Right lobe of liver (tissue), 6 donors: ENCODE measurements at regions not wholly inside any gene's neighbourhood (a gene's known extent, or its start where the extent isn't known, plus 50 kb on each side); places are given as distances from the start of the nearest gene placed in this dataset.

Source experiments
- ATAC-seq, 4 donors: fragments of 200-7000 bp; cut with Tn5 transposase; one replicate each; pipeline ENCODE4 v1.9.1; 2020; ENCODE audit warnings: mild to moderate bottlenecking in 4 of 4, moderate library complexity in 4 of 4
- DNase-seq, 3 donors: peaks; one replicate each; pipeline ENCODE4 v3.0.0-alpha.2; 2020
- H3K27ac ChIP-seq, 3 donors: fragments of 200-600 bp; one replicate each; pipeline ENCODE4 v1.8.0; 2022
- H3K27me3 ChIP-seq, 2 donors: fragments of 200-600 bp; one replicate each; pipeline ENCODE4 v1.8.0; 2022
- H3K36me3 ChIP-seq, 4 donors: fragments of 200-600 bp; sonication (generic) in 1 of 4; one replicate each; pipeline versions ENCODE4 v1.5.1 to v1.8.0; 2017 to 2022; ENCODE audit warnings: control low read depth in 1 of 4
- H3K4me1 ChIP-seq, 4 donors: fragments of 200-600 bp; sonication (generic) in 1 of 4; one replicate each; pipeline versions ENCODE4 v1.5.1 to v1.8.0; 2017 to 2022; ENCODE audit warnings: control low read depth in 1 of 4
- H3K4me3 ChIP-seq, 3 donors: fragments of 200-600 bp; one replicate each; pipeline ENCODE4 v1.8.0; 2022
- H3K9me3 ChIP-seq, 4 donors: fragments of 200-600 bp; sonication (generic) in 1 of 4; one replicate each; pipeline versions ENCODE4 v1.5.1 to v1.8.0; 2017 to 2022; ENCODE audit warnings: control low read depth in 1 of 4
- CTCF ChIP-seq, 4 donors: fragments of 200-600 bp in 3 of 4; fragments of 450-650 bp in 1 of 4; IDR thresholded peaks; one replicate each; pipeline versions ENCODE4 v1.5.1 to v1.8.0; 2016 to 2022; ENCODE audit warnings: antibody characterized with exemption in 4 of 4, mild to moderate bottlenecking in 2 of 4
- POLR2A ChIP-seq: fragments of 450-650 bp; IDR thresholded peaks from one replicate; pipeline ENCODE4 v1.6.1; 2017; ENCODE audit warnings: antibody characterized with exemption, mild to moderate bottlenecking
- WGBS: methylation state at CpG from one replicate; pipeline ENCODE4 v1.1.6; 2018; ENCODE audit warnings: low coverage, low lambda C conversion rate; ENCODE audit not compliant: insufficient coverage; ENCODE audit errors: missing lambda C conversion rate; 5-methylcytosine and 5-hydroxymethylcytosine counted together
- intact Hi-C, 2 donors: fragments of 100-400 bp; cut with DNase I; formaldehyde crosslinking; loops; one replicate each; pipeline versions ENCODE4 v1.11.2 to v1.14.1; 2022
- donor health status: DM: no; HTN: yes; CAD: no.
- donor health status: DM: no; HTN: no; CAD: no.
- donor health status: DM: no; HTN: no; CAD: no.
- donor health status: DM: no; HTN: yes; CAD: no.
- donor health status: DM: no; HTN: yes; CAD: no.

- WGBS, result 63% methylated on average over 1 of the region's 1 CpG
- Histone ChIP-seq H3K36me3 (no peaks in the 10 kb centered on the region), H3K4me3 (no peak overlapping the region), H3K9me3 (no peaks in the 10 kb centered on the region), H3K4me1 (no peaks in the 10 kb centered on the region), H3K27me3 (no peaks in the 10 kb centered on the region), H3K27ac (no peak overlapping the region)
- intact Hi-C loops, result no loop called here
- ATAC-seq (no peak), DNase-seq (no peak)
- TF ChIP-seq POLR2A (no peak), CTCF (IDR thresholded peaks at IDR 0.05) (no peak)
Observed at GRCh38 chr5:40033009-40033408, 608.2 kb upstream of the DAB2 start.

- no peak overlapping the region for H3K4me3 ChIP-seq
- H3K36me3 ChIP-seq, result no peaks in the 10 kb centered on the region
- H3K27me3 ChIP-seq, result no peaks in the 10 kb centered on the region
- TF ChIP-seq CTCF (IDR thresholded peaks at IDR 0.05) (no peak), POLR2A (no peak)
- no peaks in the 10 kb centered on the region for H3K9me3 ChIP-seq
- intact Hi-C loops, result no loop called here
- H3K4me1 ChIP-seq, result no peaks in the 10 kb centered on the region
- no peak overlapping the region for H3K27ac ChIP-seq
- DNase-seq, result no peak
- WGBS, result 37% methylated on average over 2 of the region's 2 CpGs
- ATAC-seq, result no peak
Observed at GRCh38 chr5:40030661-40031060, 605.9 kb upstream of the DAB2 start.

GRCh38 chr5:40029711-40030495 is 605.1 kb upstream of the DAB2 start:
- WGBS, result 61% methylated on average over 5 of the region's 5 CpGs
- Histone ChIP-seq H3K27ac (no peak overlapping the region), H3K36me3 (no peaks in the 10 kb centered on the region), H3K4me1 (no peaks in the 10 kb centered on the region), H3K9me3 (no peaks in the 10 kb centered on the region), H3K27me3 (no peaks in the 10 kb centered on the region), H3K4me3 (no peak overlapping the region)
- TF ChIP-seq POLR2A (no peak), CTCF (IDR thresholded peaks at IDR 0.05) (no peak)
- DNase-seq (no peak), ATAC-seq (no peak)
- intact Hi-C loops, result no loop called here

- ATAC-seq (no peak), DNase-seq (no peak)
- TF ChIP-seq POLR2A (no peak), CTCF (IDR thresholded peaks at IDR 0.05) (no peak)
- H3K27ac ChIP-seq, result no peak overlapping the region
- no peaks in the 10 kb centered on the region for H3K27me3 ChIP-seq
- H3K36me3 ChIP-seq, result no peaks in the 10 kb centered on the region
- H3K9me3 ChIP-seq, result no peaks in the 10 kb centered on the region
- WGBS, result 74% methylated on average over 4 of the region's 4 CpGs
- intact Hi-C loops, result no loop called here
- no peak overlapping the region for H3K4me3 ChIP-seq
- no peaks in the 10 kb centered on the region for H3K4me1 ChIP-seq
Observed at GRCh38 chr5:40027400-40027799, 602.6 kb upstream of the DAB2 start.
